Ishikawa (cell line): ENCODE measurements at regions not wholly inside any gene's neighbourhood (a gene's known extent, or its start where the extent isn't known, plus 50 kb on each side); places are given as distances from the start of the nearest gene placed in this dataset.
A peak's percentile ranks its signal among the peaks of the same experiment; 100 is the strongest.

Source experiments
- CEBPB ChIP-seq: IDR thresholded peaks from 2 replicates; pipeline ENCODE4 v1.6.1; 2012
- CREB1 ChIP-seq: IDR thresholded peaks from 2 replicates; pipeline ENCODE4 v1.6.1; 2012; ENCODE audit warnings: low read depth
- EGR1 ChIP-seq: IDR thresholded peaks from 2 replicates; pipeline ENCODE4 v1.6.1; 2012
- EP300 ChIP-seq: IDR thresholded peaks from 2 replicates; pipeline ENCODE4 v1.6.1; 2012; ENCODE audit warnings: borderline replicate concordance
- FOXM1 ChIP-seq: IDR thresholded peaks from 2 replicates; pipeline ENCODE4 v1.6.1; 2012; ENCODE audit warnings: low read depth, borderline replicate concordance
- MAX ChIP-seq: IDR thresholded peaks from 2 replicates; pipeline ENCODE4 v1.6.1; 2012
- NFIC ChIP-seq: IDR thresholded peaks from 2 replicates; pipeline ENCODE4 v1.6.1; 2012
- RAD21 ChIP-seq: IDR thresholded peaks from 2 replicates; pipeline ENCODE4 v1.6.1; 2012; ENCODE audit warnings: low read depth
- REST ChIP-seq: IDR thresholded peaks from 2 replicates; pipeline ENCODE4 v1.6.1; 2012; ENCODE audit warnings: low read depth, mild to moderate bottlenecking
- TAF1 ChIP-seq: IDR thresholded peaks from 2 replicates; pipeline ENCODE4 v1.6.1; 2012; ENCODE audit warnings: low read depth, mild to moderate bottlenecking
- TCF12 ChIP-seq: IDR thresholded peaks from 2 replicates; pipeline ENCODE4 v1.6.1; 2012; ENCODE audit warnings: low read depth
- TEAD4 ChIP-seq: IDR thresholded peaks from 2 replicates; pipeline ENCODE4 v1.6.1; 2012
- USF1 ChIP-seq: IDR thresholded peaks from 2 replicates; pipeline ENCODE4 v1.6.1; 2012
- YY1 ChIP-seq: IDR thresholded peaks from 2 replicates; pipeline ENCODE4 v1.6.1; 2012; ENCODE audit warnings: low read depth
- ZBTB7A ChIP-seq: IDR thresholded peaks from 2 replicates; pipeline ENCODE4 v1.6.1; 2012; ENCODE audit warnings: low read depth

- no peak for TF ChIP-seq FOXM1
- no peak for TF ChIP-seq CREB1
- no peak for TF ChIP-seq TCF12
- no peak for TF ChIP-seq TAF1
- no peak for TF ChIP-seq REST
- no peak for TF ChIP-seq NFIC
These were observed 90.7 kb upstream of the FNDC3B start for GRCh38 chr3:171948674-171949073.

GRCh38 chr3:171949554-171949953 is 89.8 kb upstream of the FNDC3B start:
- TF ChIP-seq FOXM1 = no peak
- TF ChIP-seq TCF12 = no peak
- no peak for TF ChIP-seq NFIC
- TF ChIP-seq MAX = no peak
- TF ChIP-seq EP300 = no peak
- no peak for TF ChIP-seq REST
- TF ChIP-seq CEBPB = no peak
- no peak for TF ChIP-seq TAF1
- no peak for TF ChIP-seq CREB1
- TF ChIP-seq YY1 = no peak
- no peak for TF ChIP-seq TEAD4
- TF ChIP-seq ZBTB7A = no peak
- no peak for TF ChIP-seq EGR1
- TF ChIP-seq RAD21 = no peak
- TF ChIP-seq USF1 = no peak

GRCh38 chr3:171950373-171950772 is 89.0 kb upstream of the FNDC3B start:
- TF ChIP-seq YY1 = no peak
- TF ChIP-seq RAD21 = 0 out of 2 replicates have a peak, but pooled peaks have one; percentile 2
- TF ChIP-seq EP300 = no peak
- TF ChIP-seq FOXM1 = no peak
- no peak for TF ChIP-seq NFIC
- no peak for TF ChIP-seq USF1
- TF ChIP-seq EGR1 = no peak
- no peak for TF ChIP-seq TCF12

GRCh38 chr3:171951597-171951996 is 87.8 kb upstream of the FNDC3B start:
- no peak for TF ChIP-seq CREB1
- no peak for TF ChIP-seq TEAD4
- TF ChIP-seq MAX = no peak
- no peak for TF ChIP-seq EP300
- no peak for TF ChIP-seq TAF1
- TF ChIP-seq ZBTB7A = no peak
- TF ChIP-seq REST = no peak
- TF ChIP-seq YY1 = no peak
- TF ChIP-seq USF1 = no peak
- no peak for TF ChIP-seq TCF12
- no peak for TF ChIP-seq FOXM1
- no peak for TF ChIP-seq RAD21
- no peak for TF ChIP-seq NFIC
- no peak for TF ChIP-seq CEBPB
- no peak for TF ChIP-seq EGR1
